A549 (cell line): ENCODE measurements at regions not wholly inside any gene's neighbourhood (a gene's known extent, or its start where the extent isn't known, plus 50 kb on each side); places are given as distances from the start of the nearest gene placed in this dataset.

Experiments used
- CTCF ChIP-seq: fragments of >200 bp; sonication (Bioruptor Twin); formaldehyde crosslinking; IDR thresholded peaks from 3 replicates; pipeline ENCODE4 v1.5.1; 2016
- MAZ ChIP-seq: fragments of 150-350 bp; IDR thresholded peaks from 2 replicates; pipeline ENCODE4 v1.6.1; 2014; ENCODE audit warnings: antibody characterized with exemption, low read depth, low read length, borderline replicate concordance
- NFE2L2 ChIP-seq: fragments of 150-350 bp; conservative IDR thresholded peaks from 2 replicates; pipeline ENCODE4 v1.6.1; 2014; ENCODE audit warnings: low read length
- POLR2A ChIP-seq: IDR thresholded peaks from 2 replicates; pipeline ENCODE4 v1.6.1; 2012; ENCODE audit warnings: mild to moderate bottlenecking, low read length
- RAD21 ChIP-seq, 2 experiments: fragments of >200 bp in 1 of 2; sonication (Bioruptor Twin) in 1 of 2; formaldehyde crosslinking in 1 of 2; IDR thresholded peaks in 1 of 2; conservative IDR thresholded peaks in 1 of 2; 2 replicates in 1 of 2; 3 replicates in 1 of 2; pipeline ENCODE4 v1.6.1; 2012 to 2018; ENCODE audit warnings: inconsistent platforms in 1 of 2
- TFCP2L1 ChIP-seq: fragments of 250-450 bp; sonication (Bioruptor Pico); IDR thresholded peaks from 2 replicates; pipeline ENCODE4 v1.5.0; 2021; ENCODE audit warnings: mild to moderate bottlenecking

GRCh38 chr11:106427736-106428135, 350.3 kb downstream of the AASDHPPT start:
- TF ChIP-seq CTCF (no peak), MAZ (no peak), TFCP2L1 (CRISPR knock-in tag) (no peak), POLR2A (no peak), NFE2L2 (no peak), RAD21 (conservative IDR thresholded peaks at IDR 0.05 in 1 of 2, IDR thresholded peaks at IDR 0.05 in 1 of 2) (no peak)
